ENCODE measurements at regions not wholly inside any gene's neighbourhood (a gene's known extent, or its start where the extent isn't known, plus 50 kb on each side); places are given as distances from the start of the nearest gene placed in this dataset.
"Not testable (repeated sequence)": the region's sequence is repeated elsewhere in the genome, so short reads cannot be mapped to it uniquely, and the experiment has no call there.

- H3K27me3 ChIP-seq (replicated peaks in 1 of 4; ENCODE audit: control extremely low read depth in 1 of 4, control insufficient read depth in 3 of 4, insufficient read depth in 4 of 4, low read length in 3 of 4); CTCF ChIA-PET; H3K9ac ChIP-seq (ENCODE audit: low read length); H3K79me2 ChIP-seq (ENCODE audit: control insufficient read depth, insufficient read depth, low read length); POLR2A ChIA-PET; H3K4me1 Mint-ChIP-seq; H3K9me3 Mint-ChIP-seq (ENCODE audit: insufficient read depth); H3K4me1 ChIP-seq (ENCODE audit: control insufficient read depth in 2 of 2, insufficient read depth in 2 of 2, low read length in 2 of 2); H3K36me3 ChIP-seq (replicated peaks in 1 of 2; ENCODE audit: control extremely low read depth in 1 of 2, control insufficient read depth in 1 of 2, extremely low read depth in 1 of 2, insufficient read depth in 2 of 2, low read length in 1 of 2); H3K4me3 ChIP-seq (ENCODE audit: control extremely low read depth in 1 of 5, extremely low read depth in 1 of 5, insufficient read depth in 1 of 5, low read depth in 2 of 5, low read length in 4 of 5); H3K27me3 Mint-ChIP-seq; H3K4me3 Mint-ChIP-seq; H2AFZ ChIP-seq (ENCODE audit: insufficient read depth, low read depth, low read length, poor library complexity, severe bottlenecking); H3K27ac ChIP-seq (ENCODE audit: low read length in 2 of 2); H3K27ac Mint-ChIP-seq; H3K4me2 ChIP-seq (replicated peaks; ENCODE audit: low read depth, low read length, poor library complexity, severe bottlenecking); H4K20me1 ChIP-seq (ENCODE audit: control insufficient read depth, insufficient read depth, low read length, poor library complexity, severe bottlenecking); DNase-seq; ATAC-seq (ENCODE audit: low read depth); H3K9me3 ChIP-seq (ENCODE audit: control extremely low read depth in 1 of 3, control insufficient read depth in 2 of 3, insufficient read depth in 1 of 3, low read length in 2 of 3); intact Hi-C loops (cut with micrococcal nuclease): not testable (repeated sequence)
- no CpG with 5 or more reads among the region's 5 CpGs for WGBS (ENCODE audit: insufficient coverage)
These were observed 79.6 kb upstream of the PRSS12 start for GRCh38 chr4:118432359-118432758.

DNA sequence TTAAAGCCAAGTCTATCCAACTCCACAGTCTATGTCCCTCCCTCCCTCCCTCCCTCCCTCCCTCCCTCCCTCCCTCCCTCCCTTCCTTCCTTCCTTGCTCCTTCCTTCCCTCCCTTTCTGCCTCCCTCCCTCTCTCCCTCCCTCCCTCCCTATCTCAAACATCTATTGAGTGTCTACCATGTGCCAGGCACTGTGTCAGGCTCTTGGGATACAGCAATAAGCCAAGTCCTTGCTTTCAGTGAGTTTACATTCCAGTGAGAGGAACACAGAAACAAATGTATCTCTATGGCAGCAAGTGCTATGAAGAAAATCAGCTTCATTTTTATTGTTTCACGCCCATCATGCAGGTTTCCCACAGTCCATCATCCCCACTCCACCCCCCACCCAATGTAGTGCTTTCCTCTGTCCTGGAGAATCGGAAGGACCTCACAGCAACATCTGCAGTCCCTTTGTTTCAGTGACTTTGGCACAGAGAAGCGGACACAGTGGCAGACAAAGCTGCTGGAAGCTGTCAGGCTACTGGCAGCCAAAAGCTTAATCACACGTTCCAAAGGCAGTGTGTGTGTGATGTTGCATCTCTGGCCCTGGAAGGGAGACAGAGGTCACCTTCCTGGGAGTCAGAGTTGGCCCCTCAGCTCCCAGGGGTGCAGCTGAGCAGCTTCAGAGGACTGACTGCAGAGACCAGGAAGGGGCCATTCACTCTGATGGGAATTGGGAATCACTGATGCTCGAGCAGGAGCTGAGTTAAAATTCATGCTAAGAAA is 81.0 kb upstream of the PRSS12 start:
- H3K4me1 Mint-ChIP-seq; H3K4me2 ChIP-seq (replicated peaks; ENCODE audit: low read depth, low read length, poor library complexity, severe bottlenecking); H3K27me3 ChIP-seq (replicated peaks in 1 of 4; ENCODE audit: control extremely low read depth in 1 of 4, control insufficient read depth in 3 of 4, insufficient read depth in 4 of 4, low read length in 3 of 4); H3K9me3 ChIP-seq (ENCODE audit: control extremely low read depth in 1 of 3, control insufficient read depth in 2 of 3, insufficient read depth in 1 of 3, low read length in 2 of 3); H3K36me3 ChIP-seq (replicated peaks in 1 of 2; ENCODE audit: control extremely low read depth in 1 of 2, control insufficient read depth in 1 of 2, extremely low read depth in 1 of 2, insufficient read depth in 2 of 2, low read length in 1 of 2); H3K4me1 ChIP-seq (ENCODE audit: control insufficient read depth in 2 of 2, insufficient read depth in 2 of 2, low read length in 2 of 2); H3K27ac Mint-ChIP-seq; H3K27ac ChIP-seq (ENCODE audit: low read length in 2 of 2); H3K4me3 Mint-ChIP-seq; H3K27me3 Mint-ChIP-seq; H4K20me1 ChIP-seq (ENCODE audit: control insufficient read depth, insufficient read depth, low read length, poor library complexity, severe bottlenecking); intact Hi-C loops (cut with micrococcal nuclease); POLR2A ChIA-PET; H3K79me2 ChIP-seq (ENCODE audit: control insufficient read depth, insufficient read depth, low read length); ATAC-seq (ENCODE audit: low read depth); H2AFZ ChIP-seq (ENCODE audit: insufficient read depth, low read depth, low read length, poor library complexity, severe bottlenecking); CTCF ChIA-PET; H3K9ac ChIP-seq (ENCODE audit: low read length); DNase-seq; H3K9me3 Mint-ChIP-seq (ENCODE audit: insufficient read depth); H3K4me3 ChIP-seq (ENCODE audit: control extremely low read depth in 1 of 5, extremely low read depth in 1 of 5, insufficient read depth in 1 of 5, low read depth in 2 of 5, low read length in 4 of 5): not testable (repeated sequence)
- WGBS (ENCODE audit: insufficient coverage), result no CpG with 5 or more reads among the region's 5 CpGs

GRCh38 chr4:118435415-118435814 is 82.6 kb upstream of the PRSS12 start:
- H3K27ac ChIP-seq (ENCODE audit: low read length in 2 of 2); DNase-seq; H3K27ac Mint-ChIP-seq; H3K27me3 Mint-ChIP-seq; POLR2A ChIA-PET; H3K27me3 ChIP-seq (replicated peaks in 1 of 4; ENCODE audit: control extremely low read depth in 1 of 4, control insufficient read depth in 3 of 4, insufficient read depth in 4 of 4, low read length in 3 of 4); H3K4me1 Mint-ChIP-seq; H3K36me3 ChIP-seq (replicated peaks in 1 of 2; ENCODE audit: control extremely low read depth in 1 of 2, control insufficient read depth in 1 of 2, extremely low read depth in 1 of 2, insufficient read depth in 2 of 2, low read length in 1 of 2); H3K9ac ChIP-seq (ENCODE audit: low read length); H3K9me3 ChIP-seq (ENCODE audit: control extremely low read depth in 1 of 3, control insufficient read depth in 2 of 3, insufficient read depth in 1 of 3, low read length in 2 of 3); H3K4me3 Mint-ChIP-seq; H4K20me1 ChIP-seq (ENCODE audit: control insufficient read depth, insufficient read depth, low read length, poor library complexity, severe bottlenecking); intact Hi-C loops (cut with micrococcal nuclease); CTCF ChIA-PET; ATAC-seq (ENCODE audit: low read depth); H3K9me3 Mint-ChIP-seq (ENCODE audit: insufficient read depth); H3K4me2 ChIP-seq (replicated peaks; ENCODE audit: low read depth, low read length, poor library complexity, severe bottlenecking); H2AFZ ChIP-seq (ENCODE audit: insufficient read depth, low read depth, low read length, poor library complexity, severe bottlenecking); H3K4me1 ChIP-seq (ENCODE audit: control insufficient read depth in 2 of 2, insufficient read depth in 2 of 2, low read length in 2 of 2); H3K4me3 ChIP-seq (ENCODE audit: control extremely low read depth in 1 of 5, extremely low read depth in 1 of 5, insufficient read depth in 1 of 5, low read depth in 2 of 5, low read length in 4 of 5); H3K79me2 ChIP-seq (ENCODE audit: control insufficient read depth, insufficient read depth, low read length): not testable (repeated sequence)
- no CpG with 5 or more reads among the region's 3 CpGs for WGBS (ENCODE audit: insufficient coverage)

DNA sequence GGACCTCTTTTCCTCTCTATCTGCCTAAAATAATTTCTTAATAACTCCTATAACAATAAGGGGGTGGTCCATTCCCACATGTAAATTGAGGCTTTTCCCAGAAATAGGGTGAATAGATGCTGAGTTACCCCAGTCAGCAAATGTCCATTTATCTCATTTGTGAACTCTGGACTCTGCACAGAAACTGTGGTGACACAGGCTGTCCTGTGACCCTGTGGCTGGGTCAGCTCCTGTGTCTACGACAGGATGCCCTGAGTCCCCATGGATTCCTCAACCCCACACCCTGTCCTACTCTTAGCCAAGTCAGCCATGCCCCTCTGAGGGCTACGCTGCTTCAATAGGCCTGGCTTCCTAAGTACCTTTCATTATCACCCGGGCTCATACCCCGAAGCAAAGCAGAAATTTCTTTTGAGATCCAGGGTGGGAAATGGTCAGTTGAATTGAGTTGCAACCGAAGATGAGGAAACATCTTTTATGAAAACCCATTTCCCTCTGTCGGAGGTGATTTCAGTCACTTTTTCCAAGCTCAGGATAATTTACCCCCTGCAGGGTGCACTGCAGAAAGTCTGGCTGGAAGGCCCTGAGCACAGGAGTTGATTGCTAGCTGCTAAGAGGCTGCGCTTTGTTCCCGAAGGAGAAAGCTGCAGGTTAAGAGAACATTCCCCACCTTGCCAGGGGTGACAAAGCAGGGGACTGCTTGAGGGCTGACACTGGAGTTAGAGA is 89.5 kb upstream of the PRSS12 start:
- H3K27ac ChIP-seq (ENCODE audit: low read length in 2 of 2); H3K9ac ChIP-seq (ENCODE audit: low read length); H3K4me1 ChIP-seq (ENCODE audit: control insufficient read depth in 2 of 2, insufficient read depth in 2 of 2, low read length in 2 of 2); H3K79me2 ChIP-seq (ENCODE audit: control insufficient read depth, insufficient read depth, low read length); H4K20me1 ChIP-seq (ENCODE audit: control insufficient read depth, insufficient read depth, low read length, poor library complexity, severe bottlenecking); H3K36me3 ChIP-seq (replicated peaks in 1 of 2; ENCODE audit: control extremely low read depth in 1 of 2, control insufficient read depth in 1 of 2, extremely low read depth in 1 of 2, insufficient read depth in 2 of 2, low read length in 1 of 2); H3K4me3 Mint-ChIP-seq; H3K4me2 ChIP-seq (replicated peaks; ENCODE audit: low read depth, low read length, poor library complexity, severe bottlenecking); H3K9me3 ChIP-seq (ENCODE audit: control extremely low read depth in 1 of 3, control insufficient read depth in 2 of 3, insufficient read depth in 1 of 3, low read length in 2 of 3); H3K27ac Mint-ChIP-seq; ATAC-seq (ENCODE audit: low read depth); H2AFZ ChIP-seq (ENCODE audit: insufficient read depth, low read depth, low read length, poor library complexity, severe bottlenecking); H3K4me3 ChIP-seq (ENCODE audit: control extremely low read depth in 1 of 5, extremely low read depth in 1 of 5, insufficient read depth in 1 of 5, low read depth in 2 of 5, low read length in 4 of 5); H3K4me1 Mint-ChIP-seq; CTCF ChIA-PET; intact Hi-C loops (cut with micrococcal nuclease); DNase-seq; POLR2A ChIA-PET; H3K27me3 Mint-ChIP-seq; H3K27me3 ChIP-seq (replicated peaks in 1 of 4; ENCODE audit: control extremely low read depth in 1 of 4, control insufficient read depth in 3 of 4, insufficient read depth in 4 of 4, low read length in 3 of 4); H3K9me3 Mint-ChIP-seq (ENCODE audit: insufficient read depth): not testable (repeated sequence)
- 90% methylated on average over 2 of the region's 8 CpGs for WGBS (ENCODE audit: insufficient coverage)

All from B cell (primary cell).